Dedifferentiated amniotic fluid mesenchymal stem cell (primary cell): ENCODE measurements at regions not wholly inside any gene's neighbourhood (a gene's known extent, or its start where the extent isn't known, plus 50 kb on each side); places are given as distances from the start of the nearest gene placed in this dataset.
A peak's percentile ranks its signal among the peaks of the same experiment; 100 is the strongest.

Experiments used
- DNase-seq: peaks from one replicate; pipeline ENCODE4 v3.0.0-alpha.2; 2016; ENCODE audit errors: extremely low spot score

GRCh38 chr18:24827501-24827900 lies 367.1 kb downstream of the HRH4 start:
- DNase-seq: no peak

- DNase-seq: no peak
These were observed 370.6 kb downstream of the HRH4 start for GRCh38 chr18:24831081-24831480.

DNA sequence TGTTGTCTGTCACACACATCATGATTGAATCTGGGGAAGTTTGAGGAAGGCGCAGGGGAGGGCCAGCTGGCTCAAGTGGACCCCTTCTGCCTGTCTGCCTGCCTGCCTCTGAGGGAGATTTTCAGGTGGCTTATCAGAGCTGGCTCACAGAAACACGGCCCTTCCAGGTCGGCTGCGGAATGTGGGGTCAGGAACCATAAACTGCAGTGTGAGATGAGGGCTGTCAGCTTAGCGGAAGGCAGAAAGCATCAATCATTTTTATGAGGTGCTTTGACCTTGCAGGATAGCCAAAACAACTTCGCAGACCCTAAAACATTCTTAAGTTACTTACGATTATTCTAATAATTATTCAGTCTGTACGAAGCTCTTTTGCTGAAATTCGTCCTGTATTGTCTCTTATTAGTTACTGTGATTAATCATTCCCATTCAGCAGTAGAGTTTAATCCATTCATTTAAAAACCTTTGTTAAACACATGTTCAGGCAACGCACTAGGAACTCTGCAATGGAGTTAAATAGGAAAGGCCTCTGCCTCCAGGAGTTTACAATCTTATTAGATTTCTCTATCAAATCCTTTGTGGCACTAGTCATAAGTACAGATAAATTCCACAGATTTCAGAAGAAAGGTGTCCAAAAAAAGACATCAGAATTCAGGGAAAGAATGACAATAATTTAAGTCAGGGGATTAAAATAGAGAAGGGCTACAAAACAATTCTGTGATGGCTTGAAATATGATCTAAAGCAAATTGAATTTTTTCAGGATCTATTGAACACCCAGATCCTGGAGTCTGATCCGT lies 371.6 kb downstream of the HRH4 start:
- DNase-seq: no peak

DNA sequence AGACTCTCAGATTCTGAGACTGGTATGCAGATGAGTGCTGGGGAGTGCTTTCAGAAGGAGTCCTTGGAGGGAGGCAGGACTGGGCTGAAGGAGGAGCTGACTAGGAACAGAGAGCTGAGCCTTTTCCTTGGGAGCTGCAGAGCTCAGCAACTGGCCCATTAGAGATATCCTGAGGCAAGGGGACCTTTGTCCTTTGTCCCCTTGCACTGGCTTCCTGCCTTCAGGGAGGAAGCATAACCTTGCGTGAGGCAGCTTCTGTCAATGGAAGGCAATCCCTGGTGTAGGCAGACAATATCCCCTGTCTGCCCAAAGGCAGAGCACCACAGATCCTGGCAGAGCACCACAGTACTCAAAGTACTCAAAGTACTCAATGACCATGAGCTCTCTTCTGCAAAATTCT lies 375.3 kb downstream of the HRH4 start:
- no peak for DNase-seq

DNA sequence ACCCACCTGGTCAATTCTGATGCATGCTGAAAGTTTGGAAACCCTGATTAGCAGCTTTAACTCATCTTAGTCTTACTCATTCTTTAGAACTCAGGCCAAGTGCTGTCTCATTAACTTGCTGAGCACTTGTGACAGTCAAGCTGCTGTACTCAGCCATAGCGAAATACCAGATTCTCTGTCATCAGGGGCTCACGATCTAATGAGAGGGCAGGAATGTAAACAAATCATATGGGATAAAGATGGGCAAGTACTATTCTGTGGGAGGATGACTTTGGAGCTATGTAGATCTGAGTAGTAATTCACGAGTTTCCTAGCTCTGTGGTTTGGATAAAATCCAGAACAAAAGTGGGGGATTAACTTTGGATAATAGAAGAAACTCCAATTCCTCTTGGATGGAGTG lies 376.6 kb downstream of the HRH4 start:
- DNase-seq: peak; percentile 15

DNA sequence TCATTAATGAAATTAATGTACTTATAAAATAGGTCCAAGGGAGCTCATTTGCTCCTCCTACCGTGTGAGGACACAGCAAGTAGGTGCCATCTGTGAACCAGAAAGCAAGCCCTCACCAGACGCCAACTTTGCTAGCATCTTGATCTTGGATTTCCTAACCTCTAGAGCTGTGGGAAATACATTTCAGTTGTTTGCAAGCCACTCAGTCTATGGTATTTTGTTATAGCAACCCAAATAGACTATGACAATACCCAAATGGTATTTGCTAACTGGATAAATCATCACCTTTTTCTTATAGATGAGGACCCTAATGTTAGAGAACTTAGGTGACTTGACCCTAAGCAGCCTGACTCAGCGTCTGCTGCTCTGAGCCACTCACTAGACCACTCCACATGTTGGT lies 379.6 kb downstream of the HRH4 start:
- no peak for DNase-seq

DNA sequence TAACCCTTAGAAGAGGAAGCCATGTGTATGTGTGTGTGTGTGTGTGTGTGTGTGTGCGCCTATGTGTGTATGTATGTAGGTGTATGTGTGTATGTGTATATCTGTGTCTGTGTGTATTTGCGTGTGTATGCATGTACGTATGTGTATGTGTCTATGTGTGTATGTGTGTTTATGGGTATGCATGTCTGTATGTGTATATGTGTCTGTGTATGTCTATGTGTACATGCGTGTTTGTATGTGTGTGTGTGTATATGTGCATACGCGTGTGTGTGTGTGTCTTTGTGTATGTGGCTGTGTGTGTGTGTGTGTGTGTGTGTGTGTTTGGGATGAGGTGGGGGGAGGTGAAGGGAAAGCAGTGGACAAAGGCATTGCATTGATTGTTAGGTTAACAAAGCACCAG lies 380.2 kb downstream of the HRH4 start:
- no peak for DNase-seq

DNA sequence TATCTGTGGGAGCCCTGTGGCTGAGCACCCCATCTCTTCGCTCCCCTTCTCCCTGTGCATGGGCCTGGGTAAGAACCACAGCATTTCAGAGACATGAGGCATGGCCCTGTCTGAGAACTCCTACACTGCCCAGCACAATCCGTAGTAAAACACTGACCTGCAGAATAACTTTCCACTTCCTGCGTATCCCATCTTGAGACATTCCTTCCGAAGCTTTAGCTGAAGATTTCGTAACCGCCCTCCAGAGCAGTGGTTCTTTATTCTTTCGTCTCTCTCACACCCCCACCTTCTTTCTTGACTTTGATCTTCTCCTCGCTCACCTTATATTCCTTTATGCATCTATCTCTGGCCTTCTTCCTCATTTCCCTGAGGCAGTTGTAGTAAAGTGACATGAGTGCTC lies 381.1 kb downstream of the HRH4 start:
- DNase-seq: no peak

DNA sequence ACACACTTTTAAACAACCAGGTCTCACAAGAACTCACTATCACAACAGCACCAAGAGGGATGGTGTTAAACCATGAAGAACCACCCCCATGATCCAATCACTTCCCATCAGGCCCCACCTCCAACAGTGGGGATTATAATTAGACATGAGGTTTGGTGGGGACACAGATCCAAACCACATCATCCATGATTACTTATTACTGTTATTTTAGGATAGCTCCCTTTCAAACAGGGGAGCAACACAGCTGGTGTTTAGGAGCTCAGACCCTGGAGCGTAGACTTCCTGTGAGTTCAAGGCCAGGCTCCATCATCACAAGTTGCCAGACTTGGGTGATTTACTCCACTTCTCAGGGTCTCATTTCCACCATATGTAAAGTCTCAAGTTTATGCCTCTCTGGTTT lies 382.7 kb downstream of the HRH4 start:
- DNase-seq: no peak

DNA sequence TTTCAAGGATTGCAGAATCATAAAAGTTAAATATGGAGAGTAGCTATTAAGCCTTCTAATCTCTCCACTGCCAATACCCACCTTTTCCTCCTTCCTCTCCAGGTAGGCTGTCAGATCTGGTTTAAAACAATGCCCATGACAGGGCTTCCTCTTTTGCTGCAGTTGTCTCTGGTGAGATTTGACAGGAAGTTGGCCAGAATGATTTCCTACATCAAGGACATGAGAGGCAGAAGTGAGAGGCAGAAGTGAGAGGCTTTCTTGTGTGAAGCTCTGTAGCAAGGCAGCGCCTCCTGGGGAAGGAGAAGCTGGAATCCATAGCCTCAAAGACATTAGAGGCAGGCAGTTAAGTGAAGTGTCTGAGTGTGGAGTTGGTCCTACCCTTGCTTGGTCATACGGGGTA lies 385.7 kb downstream of the HRH4 start:
- DNase-seq: no peak

DNA sequence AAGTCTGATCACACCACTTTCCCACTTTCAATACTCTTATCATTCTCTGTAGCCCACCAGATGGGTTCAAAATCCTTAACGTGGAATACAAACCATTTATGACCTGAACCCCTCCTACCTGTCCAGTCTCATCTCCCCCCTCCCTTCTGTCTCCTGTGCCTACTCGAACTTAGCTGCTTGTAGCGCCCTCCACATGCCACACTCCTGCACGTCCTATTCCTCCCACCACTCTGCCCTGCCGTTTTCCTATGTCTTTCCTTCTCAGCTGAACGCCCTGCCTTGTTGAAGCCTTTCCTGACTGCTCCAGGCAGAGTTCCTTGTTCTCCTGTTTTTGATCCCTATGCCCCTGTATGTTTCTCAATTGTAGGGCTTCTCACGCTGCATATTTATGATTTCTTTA lies 390.1 kb downstream of the HRH4 start:
- no peak for DNase-seq

GRCh38 chr18:24853076-24853475 lies 392.6 kb downstream of the HRH4 start:
- DNase-seq: no peak

DNA sequence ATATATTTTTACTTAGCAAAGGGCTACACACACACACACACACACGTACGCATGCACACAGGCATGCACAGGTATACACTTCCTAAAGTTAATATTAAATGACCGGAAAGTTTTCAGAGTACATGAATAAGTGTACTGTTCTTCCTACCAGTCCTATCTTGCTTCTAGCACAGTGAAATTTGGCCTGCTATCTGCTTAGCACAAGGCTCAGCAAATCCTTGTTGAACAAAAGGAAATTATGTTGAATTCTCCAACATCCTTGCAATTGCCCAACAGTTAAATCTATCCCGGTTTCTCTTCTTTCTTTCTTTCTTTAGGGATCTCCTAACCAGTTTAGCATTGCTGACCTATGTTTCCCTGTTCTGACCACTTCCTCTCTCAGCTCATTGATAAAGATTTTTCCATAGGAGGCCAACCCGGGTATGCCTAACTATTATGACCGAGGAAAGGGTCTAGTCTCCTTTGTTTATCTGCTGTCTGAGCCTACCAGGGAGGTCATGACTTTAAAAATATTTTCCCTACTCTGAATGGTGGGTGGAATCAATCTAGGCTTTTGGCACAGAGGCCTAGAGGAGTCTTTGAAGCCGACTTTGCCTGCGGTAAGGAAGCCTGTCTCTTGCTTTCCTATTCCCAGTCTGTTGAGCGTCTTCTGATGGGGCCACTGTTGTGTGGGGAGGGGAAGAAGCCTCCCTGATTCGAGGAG lies 400.7 kb downstream of the HRH4 start:
- no peak for DNase-seq

DNA sequence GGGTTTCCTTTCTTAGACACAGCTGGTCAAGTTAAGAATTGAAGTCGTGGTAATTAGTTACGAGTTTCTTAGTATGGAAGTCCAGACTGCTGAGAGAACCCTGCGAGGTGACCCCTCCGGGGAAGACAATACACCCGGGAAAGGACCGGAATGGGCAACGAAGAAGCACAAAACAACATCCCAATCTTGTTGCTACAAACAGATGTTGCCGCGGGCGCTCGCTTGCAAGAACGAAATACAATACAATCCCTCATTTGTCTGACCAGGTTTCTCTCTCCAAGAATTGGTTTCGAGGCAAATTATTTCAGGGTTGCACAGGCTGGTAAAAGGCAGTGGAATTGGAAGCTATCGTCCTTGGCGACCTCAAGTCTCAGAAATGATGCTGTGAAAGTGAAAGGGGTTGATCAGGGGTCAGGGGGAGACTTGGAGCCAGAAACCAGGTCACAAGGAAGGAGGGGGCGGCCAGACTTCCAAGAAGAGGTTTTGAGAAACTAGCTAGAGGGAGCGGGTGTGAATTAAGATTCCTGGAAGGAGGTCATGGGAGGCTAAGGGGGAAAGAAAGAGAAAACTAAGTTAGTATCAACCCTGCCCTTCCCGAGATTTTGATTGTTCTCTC lies 401.9 kb downstream of the HRH4 start:
- DNase-seq: no peak

GRCh38 chr18:24868311-24868710 lies 407.9 kb downstream of the HRH4 start:
- no peak for DNase-seq

DNA sequence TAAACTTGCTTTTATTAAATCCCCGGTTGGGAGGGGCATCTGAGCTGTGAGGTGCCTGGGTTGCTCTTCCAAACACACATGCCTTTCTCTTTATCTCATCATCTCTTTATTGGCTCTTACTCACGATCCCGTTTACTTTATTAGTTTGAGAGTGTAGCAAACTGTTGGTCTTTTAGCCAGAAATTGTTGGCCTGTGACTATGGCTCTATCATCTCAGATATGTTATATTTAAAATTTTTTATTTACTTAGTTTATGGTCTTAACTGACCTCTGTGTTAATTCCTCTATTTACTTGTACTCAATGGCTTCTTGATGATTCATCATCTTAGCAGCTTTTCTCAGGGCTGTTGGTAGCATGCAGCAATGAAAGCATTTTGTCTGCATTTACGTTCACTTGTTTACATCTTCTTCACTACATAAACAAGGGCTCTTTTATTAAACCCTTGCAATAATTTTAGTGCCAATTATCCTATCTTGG lies 408.4 kb downstream of the HRH4 start:
- no peak for DNase-seq

GRCh38 chr18:24869285-24869684 lies 408.8 kb downstream of the HRH4 start:
- DNase-seq: no peak

DNA sequence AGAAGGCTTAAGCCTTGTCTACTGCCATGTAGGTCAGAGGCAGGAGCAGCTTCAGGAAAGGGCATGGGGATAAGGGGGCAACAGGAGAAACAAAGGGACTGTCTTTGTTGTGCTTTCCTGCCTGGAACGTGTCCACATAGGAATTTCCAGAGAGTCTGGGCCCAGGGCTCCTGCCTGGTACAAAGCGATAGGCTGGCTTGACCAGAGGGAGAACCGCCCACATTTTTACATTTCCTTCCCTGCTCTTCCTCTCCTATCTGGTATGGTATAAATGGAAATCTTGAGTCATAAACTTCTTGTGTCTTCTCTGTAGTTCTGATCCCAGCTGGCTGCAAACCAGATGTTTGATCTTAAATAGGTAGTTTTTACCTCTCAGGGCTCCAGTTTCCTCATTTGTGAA lies 414.8 kb downstream of the HRH4 start:
- DNase-seq: no peak

GRCh38 chr18:24875777-24876176 lies 415.3 kb downstream of the HRH4 start:
- DNase-seq: no peak

GRCh38 chr18:24876266-24876665 lies 415.8 kb downstream of the HRH4 start:
- DNase-seq: no peak

DNA sequence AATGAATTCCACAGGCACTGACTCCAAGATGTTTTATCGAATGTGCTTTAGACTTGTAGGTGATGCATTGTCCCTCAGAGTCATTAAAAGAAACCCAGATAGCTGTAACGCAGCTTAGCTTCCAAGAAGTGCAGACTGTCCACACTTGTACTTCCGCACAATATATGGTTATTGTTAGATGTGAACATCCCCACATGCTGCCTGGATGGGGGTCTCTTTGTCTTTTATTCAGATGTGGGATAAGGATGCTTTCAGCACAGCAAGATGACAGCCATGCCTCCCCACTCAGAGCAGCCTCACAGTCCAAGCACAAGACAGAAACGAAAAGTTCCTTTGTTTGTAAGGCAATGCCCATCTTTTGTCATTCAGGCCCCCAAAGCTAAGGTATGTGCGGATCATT lies 416.6 kb downstream of the HRH4 start:
- DNase-seq: no peak

GRCh38 chr18:24877546-24877945 lies 417.1 kb downstream of the HRH4 start:
- DNase-seq: no peak

DNA sequence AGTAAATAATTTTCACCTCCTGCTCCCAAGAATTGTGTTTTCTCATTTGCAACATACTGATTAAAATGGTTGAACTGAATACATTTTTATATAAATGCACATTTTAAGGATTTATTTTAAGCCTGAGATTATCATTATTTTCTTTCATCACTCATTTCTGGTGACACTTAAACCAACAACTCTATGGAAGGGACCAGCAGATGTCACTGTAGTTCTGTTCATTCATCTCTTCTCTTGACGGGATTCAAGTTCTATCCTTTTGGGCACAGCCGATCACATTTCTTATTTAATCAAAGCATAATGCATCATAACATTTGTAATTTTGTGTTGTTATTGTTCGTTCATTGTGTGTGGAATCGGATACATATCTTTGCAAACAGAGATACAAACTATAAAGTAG lies 417.9 kb downstream of the HRH4 start:
- peak; percentile 71 for DNase-seq
